ENCODE measurements at regions not wholly inside any gene's neighbourhood (a gene's known extent, or its start where the extent isn't known, plus 50 kb on each side); places are given as distances from the start of the nearest gene placed in this dataset.

GRCh38 chr2:146123256-146123655 is 1603.3 kb upstream of the ZEB2 start:
- ATAC-seq (ENCODE audit: low FRiP score) (no peak), DNase-seq (no peak)
- H3K4me1 ChIP-seq (ENCODE audit: control insufficient read depth in 1 of 2, insufficient read depth in 2 of 2, low read length in 2 of 2): no peaks in the 10 kb centered on the region
- intact Hi-C loops (cut with DNase I): no loop called here
- H3K9me3 ChIP-seq (ENCODE audit: control insufficient read depth, low read length): no peaks in the 10 kb centered on the region
- WGBS, 2 donors: 90 to 91% methylated on average over 3 of the region's 3 CpGs
- H3K36me3 ChIP-seq (ENCODE audit: control insufficient read depth in 1 of 2, insufficient read depth in 2 of 2, low read length in 1 of 2): no peaks in the 10 kb centered on the region
- H3K4me3 ChIP-seq (ENCODE audit: low read length in 2 of 2): no peak overlapping the region
- no peak overlapping the region for H3K27ac ChIP-seq (ENCODE audit: low read depth in 1 of 2, low read length in 2 of 2)
- H3K27me3 ChIP-seq (ENCODE audit: control insufficient read depth in 1 of 2, insufficient read depth in 2 of 2, low read length in 1 of 2): no peaks in the 10 kb centered on the region

- 92 to 95% methylated on average over 3 of the region's 3 CpGs for WGBS, 2 donors
- Histone ChIP-seq H3K4me1 (ENCODE audit: control insufficient read depth in 1 of 2, insufficient read depth in 2 of 2, low read length in 2 of 2) (no peaks in the 10 kb centered on the region), H3K4me3 (ENCODE audit: low read length in 2 of 2) (no peak overlapping the region), H3K27me3 (ENCODE audit: control insufficient read depth in 1 of 2, insufficient read depth in 2 of 2, low read length in 1 of 2) (no peaks in the 10 kb centered on the region), H3K36me3 (ENCODE audit: control insufficient read depth in 1 of 2, insufficient read depth in 2 of 2, low read length in 1 of 2) (no peaks in the 10 kb centered on the region), H3K27ac (ENCODE audit: low read depth in 1 of 2, low read length in 2 of 2) (no peak overlapping the region), H3K9me3 (ENCODE audit: control insufficient read depth, low read length) (no peaks in the 10 kb centered on the region)
- ATAC-seq (ENCODE audit: low FRiP score): no peak
- intact Hi-C loops (cut with DNase I): no loop called here
- no peak for DNase-seq
These were observed 1599.7 kb upstream of the ZEB2 start for GRCh38 chr2:146119586-146119985.

- H3K27ac ChIP-seq (ENCODE audit: low read depth in 1 of 2, low read length in 2 of 2): no peak overlapping the region
- H3K9me3 ChIP-seq (ENCODE audit: control insufficient read depth, low read length): peaks cover under 1% of the 10 kb centered on the region
- ATAC-seq (ENCODE audit: low FRiP score) (no peak), DNase-seq (no peak)
- H3K4me3 ChIP-seq (ENCODE audit: low read length in 2 of 2): no peak overlapping the region
- H3K27me3 ChIP-seq (ENCODE audit: control insufficient read depth in 1 of 2, insufficient read depth in 2 of 2, low read length in 1 of 2): no peaks in the 10 kb centered on the region
- no peaks in the 10 kb centered on the region for H3K4me1 ChIP-seq (ENCODE audit: control insufficient read depth in 1 of 2, insufficient read depth in 2 of 2, low read length in 2 of 2)
- 96 to 99% methylated on average over 3 of the region's 3 CpGs for WGBS, 2 donors
- H3K36me3 ChIP-seq (ENCODE audit: control insufficient read depth in 1 of 2, insufficient read depth in 2 of 2, low read length in 1 of 2): no peaks in the 10 kb centered on the region
- intact Hi-C loops (cut with DNase I): no loop called here
These were observed 1589.1 kb upstream of the ZEB2 start for GRCh38 chr2:146108993-146109392.

GRCh38 chr2:146094185-146094584 is 1574.3 kb upstream of the ZEB2 start:
- Histone ChIP-seq H3K27ac (ENCODE audit: low read depth in 1 of 2, low read length in 2 of 2) (no peak overlapping the region), H3K4me3 (ENCODE audit: low read length in 2 of 2) (no peak overlapping the region), H3K36me3 (ENCODE audit: control insufficient read depth in 1 of 2, insufficient read depth in 2 of 2, low read length in 1 of 2) (no peaks in the 10 kb centered on the region), H3K9me3 (ENCODE audit: control insufficient read depth, low read length) (peaks cover 5% of the 10 kb centered on the region), H3K27me3 (ENCODE audit: control insufficient read depth in 1 of 2, insufficient read depth in 2 of 2, low read length in 1 of 2) (no peaks in the 10 kb centered on the region), H3K4me1 (ENCODE audit: control insufficient read depth in 1 of 2, insufficient read depth in 2 of 2, low read length in 2 of 2) (no peaks in the 10 kb centered on the region)
- WGBS, 2 donors: 90% methylated on average over 3 of the region's 3 CpGs
- intact Hi-C loops (cut with DNase I): no loop called here
- ATAC-seq (ENCODE audit: low FRiP score): no peak
- DNase-seq: no peak

GRCh38 chr2:146081459-146081858 is 1561.5 kb upstream of the ZEB2 start:
- no peak overlapping the region for H3K4me3 ChIP-seq (ENCODE audit: low read length in 2 of 2)
- ATAC-seq (ENCODE audit: low FRiP score): no peak
- intact Hi-C loops (cut with DNase I): no loop called here
- H3K9me3 ChIP-seq (ENCODE audit: control insufficient read depth, low read length): peaks cover 2% of the 10 kb centered on the region
- no peaks in the 10 kb centered on the region for H3K4me1 ChIP-seq (ENCODE audit: control insufficient read depth in 1 of 2, insufficient read depth in 2 of 2, low read length in 2 of 2)
- H3K36me3 ChIP-seq (ENCODE audit: control insufficient read depth in 1 of 2, insufficient read depth in 2 of 2, low read length in 1 of 2): no peaks in the 10 kb centered on the region
- H3K27ac ChIP-seq (ENCODE audit: low read depth in 1 of 2, low read length in 2 of 2): no peak overlapping the region
- no peak for DNase-seq
- H3K27me3 ChIP-seq (ENCODE audit: control insufficient read depth in 1 of 2, insufficient read depth in 2 of 2, low read length in 1 of 2): no peaks in the 10 kb centered on the region
- 76 to 90% methylated on average over 1 of the region's 1 CpG for WGBS, 2 donors

- Histone ChIP-seq H3K27me3 (ENCODE audit: control insufficient read depth in 1 of 2, insufficient read depth in 2 of 2, low read length in 1 of 2) (no peaks in the 10 kb centered on the region), H3K36me3 (ENCODE audit: control insufficient read depth in 1 of 2, insufficient read depth in 2 of 2, low read length in 1 of 2) (no peaks in the 10 kb centered on the region), H3K9me3 (ENCODE audit: control insufficient read depth, low read length) (peaks cover 2% of the 10 kb centered on the region), H3K4me1 (ENCODE audit: control insufficient read depth in 1 of 2, insufficient read depth in 2 of 2, low read length in 2 of 2) (no peaks in the 10 kb centered on the region), H3K4me3 (ENCODE audit: low read length in 2 of 2) (no peak overlapping the region), H3K27ac (ENCODE audit: low read depth in 1 of 2, low read length in 2 of 2) (no peak overlapping the region)
- DNase-seq (no peak), ATAC-seq (ENCODE audit: low FRiP score) (no peak)
- 84 to 89% methylated on average over 2 of the region's 2 CpGs for WGBS, 2 donors
- intact Hi-C loops (cut with DNase I): no loop called here
These were observed 1561.0 kb upstream of the ZEB2 start for GRCh38 chr2:146080925-146081324.

- no peaks in the 10 kb centered on the region for H3K36me3 ChIP-seq (ENCODE audit: control insufficient read depth in 1 of 2, insufficient read depth in 2 of 2, low read length in 1 of 2)
- intact Hi-C loops (cut with DNase I): no loop called here
- H3K4me3 ChIP-seq (ENCODE audit: low read length in 2 of 2): no peak overlapping the region
- no peaks in the 10 kb centered on the region for H3K4me1 ChIP-seq (ENCODE audit: control insufficient read depth in 1 of 2, insufficient read depth in 2 of 2, low read length in 2 of 2)
- no peaks in the 10 kb centered on the region for H3K27me3 ChIP-seq (ENCODE audit: control insufficient read depth in 1 of 2, insufficient read depth in 2 of 2, low read length in 1 of 2)
- no peak for ATAC-seq (ENCODE audit: low FRiP score)
- WGBS, 2 donors: 83% methylated on average over 1 of the region's 1 CpG
- H3K9me3 ChIP-seq (ENCODE audit: control insufficient read depth, low read length): no peaks in the 10 kb centered on the region
- DNase-seq: no peak
- no peak overlapping the region for H3K27ac ChIP-seq (ENCODE audit: low read depth in 1 of 2, low read length in 2 of 2)
These were observed 1559.3 kb upstream of the ZEB2 start for GRCh38 chr2:146079216-146079615.

- no peak overlapping the region for H3K27ac ChIP-seq (ENCODE audit: low read depth in 1 of 2, low read length in 2 of 2)
- no peaks in the 10 kb centered on the region for H3K36me3 ChIP-seq (ENCODE audit: control insufficient read depth in 1 of 2, insufficient read depth in 2 of 2, low read length in 1 of 2)
- no peaks in the 10 kb centered on the region for H3K9me3 ChIP-seq (ENCODE audit: control insufficient read depth, low read length)
- no peaks in the 10 kb centered on the region for H3K4me1 ChIP-seq (ENCODE audit: control insufficient read depth in 1 of 2, insufficient read depth in 2 of 2, low read length in 2 of 2)
- WGBS, 2 donors: 91 to 93% methylated on average over 1 of the region's 1 CpG
- intact Hi-C loops (cut with DNase I): no loop called here
- H3K27me3 ChIP-seq (ENCODE audit: control insufficient read depth in 1 of 2, insufficient read depth in 2 of 2, low read length in 1 of 2): no peaks in the 10 kb centered on the region
- DNase-seq (no peak), ATAC-seq (ENCODE audit: low FRiP score) (no peak)
- no peak overlapping the region for H3K4me3 ChIP-seq (ENCODE audit: low read length in 2 of 2)
These were observed 1557.2 kb upstream of the ZEB2 start for GRCh38 chr2:146077156-146077555.

- intact Hi-C loops (cut with DNase I): no loop called here
- Histone ChIP-seq H3K36me3 (ENCODE audit: control insufficient read depth in 1 of 2, insufficient read depth in 2 of 2, low read length in 1 of 2) (no peaks in the 10 kb centered on the region), H3K4me3 (ENCODE audit: low read length in 2 of 2) (no peak overlapping the region), H3K4me1 (ENCODE audit: control insufficient read depth in 1 of 2, insufficient read depth in 2 of 2, low read length in 2 of 2) (no peaks in the 10 kb centered on the region), H3K27ac (ENCODE audit: low read depth in 1 of 2, low read length in 2 of 2) (no peak overlapping the region), H3K9me3 (ENCODE audit: control insufficient read depth, low read length) (no peaks in the 10 kb centered on the region), H3K27me3 (ENCODE audit: control insufficient read depth in 1 of 2, insufficient read depth in 2 of 2, low read length in 1 of 2) (no peaks in the 10 kb centered on the region)
- no peak for ATAC-seq (ENCODE audit: low FRiP score)
- DNase-seq: no peak
These were observed 1548.1 kb upstream of the ZEB2 start for GRCh38 chr2:146068051-146068450.
